Neural cell (in vitro differentiated cells): ENCODE measurements at regions not wholly inside any gene's neighbourhood (a gene's known extent, or its start where the extent isn't known, plus 50 kb on each side); places are given as distances from the start of the nearest gene placed in this dataset.

Experiments used
- H2AFZ ChIP-seq: fragments of 200-600, 300-800 bp; sonication (generic), shearing (Covaris generic); 2 replicates; pipeline ENCODE4 v1.6.0; 2014; ENCODE audit warnings: low read depth, mild to moderate bottlenecking, antibody characterized with exemption, low read length, moderate library complexity
- H3F3A ChIP-seq: fragments of 200-600 bp; shearing (Covaris generic); 2 replicates; pipeline ENCODE4 v1.6.1; 2016; ENCODE audit warnings: mild to moderate bottlenecking, moderate library complexity, mixed read lengths, antibody characterized with exemption, low read length; ENCODE audit not compliant: insufficient read depth, poor library complexity, severe bottlenecking
- H3K27ac ChIP-seq: fragments of 200-600, 300-800 bp; sonication (generic), shearing (Covaris generic); 2 replicates; pipeline ENCODE4 v1.5.1; 2014; ENCODE audit warnings: mild to moderate bottlenecking, low read length, moderate library complexity
- H3K27me3 ChIP-seq: fragments of 300-800, 200-600 bp; sonication (generic), shearing (Covaris generic); 2 replicates; pipeline ENCODE4 v1.6.0; 2014; ENCODE audit warnings: mild to moderate bottlenecking, low read depth, low read length, moderate library complexity; ENCODE audit not compliant: insufficient read depth
- H3K36me3 ChIP-seq: fragments of 300-800, 200-600 bp; sonication (generic), shearing (Covaris generic); 2 replicates; pipeline ENCODE4 v1.5.1; 2014; ENCODE audit warnings: mild to moderate bottlenecking, antibody characterized with exemption, low read length, moderate library complexity; ENCODE audit not compliant: insufficient read depth
- H3K4me2 ChIP-seq: fragments of 300-800, 200-600 bp; sonication (generic), shearing (Covaris generic); 2 replicates; pipeline ENCODE4 v1.6.0; 2014; ENCODE audit warnings: mild to moderate bottlenecking, low read length
- H3K4me3 ChIP-seq: fragments of 300-800, 200-600 bp; sonication (generic), shearing (Covaris generic); 2 replicates; pipeline ENCODE4 v1.5.1; 2014; ENCODE audit warnings: mild to moderate bottlenecking, low read length, moderate library complexity
- H3K79me2 ChIP-seq: fragments of 200-600 bp; shearing (Covaris generic); replicated peaks from 2 replicates; pipeline ENCODE4 v1.6.0; 2014; ENCODE audit warnings: mild to moderate bottlenecking, low read length, moderate library complexity; ENCODE audit not compliant: insufficient read depth
- H3K9ac ChIP-seq: fragments of 300-800, 200-600 bp; sonication (generic), shearing (Covaris generic); 2 replicates; pipeline ENCODE4 v1.6.1; 2016; ENCODE audit warnings: mild to moderate bottlenecking, low read length, mixed read lengths
- H3K9me2 ChIP-seq: fragments of 200-600 bp; shearing (Covaris generic); 2 replicates; pipeline ENCODE4 v1.6.1; 2016; ENCODE audit warnings: mild to moderate bottlenecking, low read length, mixed read lengths; ENCODE audit not compliant: insufficient read depth
- H3K9me3 ChIP-seq: fragments of 200-600, 300-800 bp; sonication (generic), shearing (Covaris generic); 2 replicates; pipeline ENCODE4 v1.6.1; 2016; ENCODE audit warnings: mild to moderate bottlenecking, mixed run types, low read length, moderate library complexity, mixed read lengths
- H4K20me1 ChIP-seq: fragments of 200-600 bp; shearing (Covaris generic); 2 replicates; pipeline ENCODE4 v1.6.1; 2016; ENCODE audit warnings: mild to moderate bottlenecking, mixed run types; ENCODE audit not compliant: insufficient read depth
- CTCF ChIP-seq: fragments of 450-650 bp; IDR thresholded peaks from 2 replicates; pipeline ENCODE4 v1.5.1; 2014; ENCODE audit warnings: antibody characterized with exemption, mild to moderate bottlenecking, moderate library complexity; ENCODE audit not compliant: poor library complexity, severe bottlenecking
- EP300 ChIP-seq: fragments of 450-650 bp; conservative IDR thresholded peaks from 2 replicates; pipeline ENCODE4 v1.6.1; 2014; ENCODE audit warnings: antibody characterized with exemption, mild to moderate bottlenecking, moderate library complexity; ENCODE audit not compliant: poor library complexity, severe bottlenecking
- EZH2 ChIP-seq: fragments of 200-600, 300-800 bp; shearing (Covaris generic), sonication (generic); IDR thresholded peaks from 2 replicates; pipeline ENCODE4 v1.6.1; 2014; ENCODE audit warnings: antibody characterized with exemption, low read length, borderline replicate concordance, mild to moderate bottlenecking; ENCODE audit not compliant: insufficient read depth, poor library complexity, severe bottlenecking
- MXI1 ChIP-seq: fragments of 450-650 bp; conservative IDR thresholded peaks from 2 replicates; pipeline ENCODE4 v1.6.1; 2014; ENCODE audit warnings: antibody characterized with exemption, mild to moderate bottlenecking; ENCODE audit not compliant: poor library complexity, severe bottlenecking
- POLR2AphosphoS5 ChIP-seq: IDR thresholded peaks from 2 replicates; pipeline ENCODE4 v1.6.1; 2012
- RAD21 ChIP-seq: fragments of 450-650 bp; conservative IDR thresholded peaks from 2 replicates; pipeline ENCODE4 v1.6.1; 2014; ENCODE audit warnings: antibody characterized with exemption, mild to moderate bottlenecking, moderate library complexity
- SMC3 ChIP-seq: fragments of 450-650 bp; conservative IDR thresholded peaks from 2 replicates; pipeline ENCODE4 v1.6.1; 2014; ENCODE audit warnings: antibody characterized with exemption, mild to moderate bottlenecking, moderate library complexity; ENCODE audit not compliant: poor library complexity
- TAF1 ChIP-seq: IDR thresholded peaks from 2 replicates; pipeline ENCODE4 v1.6.1; 2012; ENCODE audit warnings: low read depth
- TF ChIP-seq, protein P1 (sequence below): IDR thresholded peaks from 2 replicates; pipeline ENCODE4 v1.6.1; 2012; ENCODE audit warnings: borderline replicate concordance

DNA sequence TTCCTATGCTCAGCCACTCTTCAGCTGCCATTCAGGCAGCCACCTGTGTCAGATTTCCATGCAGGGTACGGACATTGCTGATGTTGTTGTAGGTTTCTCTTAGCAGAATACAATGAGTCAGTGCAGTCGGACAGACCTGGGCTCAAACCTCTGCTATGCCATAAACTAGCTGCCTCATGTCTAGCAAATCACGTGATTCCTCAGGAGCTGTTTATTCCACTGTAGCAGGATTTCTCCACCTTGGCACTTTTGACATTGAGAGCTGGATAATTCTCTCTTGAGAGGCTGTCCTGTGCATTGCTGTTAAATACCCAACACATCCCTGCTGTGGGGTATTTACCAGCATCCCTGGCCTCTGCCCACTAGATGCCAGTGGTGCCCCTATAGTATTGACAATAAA is 413.8 kb upstream of the CDH4 start:
- Histone ChIP-seq H3K9me3 (no peaks in the 10 kb centered on the region), H3K79me2 (no peaks in the 10 kb centered on the region), H3K27ac (no peak overlapping the region), H3K9ac (no peak overlapping the region), H2AFZ (no peak overlapping the region), H3K36me3 (no peaks in the 10 kb centered on the region), H3F3A (no peaks in the 10 kb centered on the region), H4K20me1 (no peaks in the 10 kb centered on the region), H3K4me3 (no peak overlapping the region), H3K27me3 (no peaks in the 10 kb centered on the region), H3K9me2 (no peaks in the 10 kb centered on the region), H3K4me2 (no peak overlapping the region)
- no peak for TF ChIP-seq MXI1
- no peak for TF ChIP-seq CTCF
- TF ChIP-seq RAD21: no peak
- TF ChIP-seq POLR2AphosphoS5: no peak
- TF ChIP-seq EZH2: no peak

DNA sequence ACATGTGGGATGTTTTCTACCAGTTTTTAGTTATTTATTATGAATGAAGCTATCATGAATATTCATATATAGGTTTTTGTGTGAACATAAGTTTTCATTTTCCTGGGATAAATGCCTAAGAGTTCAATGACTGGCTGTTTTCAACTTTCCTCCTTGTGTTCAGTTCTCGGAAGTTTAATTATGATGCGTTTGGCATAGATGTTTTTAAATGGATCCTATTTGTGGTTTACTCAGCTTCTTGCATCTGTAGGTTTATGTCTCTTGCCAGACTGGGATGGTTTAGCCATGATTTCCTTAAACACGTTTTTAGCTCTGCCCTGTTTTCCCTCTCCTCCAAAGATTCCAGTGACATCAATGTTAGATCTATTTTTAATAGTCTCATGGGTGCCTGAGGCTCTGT is 411.1 kb upstream of the CDH4 start:
- Histone ChIP-seq H3K9me2 (no peaks in the 10 kb centered on the region), H4K20me1 (no peaks in the 10 kb centered on the region), H3K79me2 (no peaks in the 10 kb centered on the region), H3K4me2 (no peak overlapping the region), H3K9me3 (no peaks in the 10 kb centered on the region), H2AFZ (no peak overlapping the region), H3K27me3 (no peaks in the 10 kb centered on the region), H3K36me3 (no peaks in the 10 kb centered on the region), H3K9ac (no peak overlapping the region), H3K4me3 (no peak overlapping the region), H3F3A (no peaks in the 10 kb centered on the region), H3K27ac (no peak overlapping the region)
- TF ChIP-seq POLR2AphosphoS5 (no peak), RAD21 (no peak), EP300 (no peak), MXI1 (no peak), TAF1 (no peak), EZH2 (no peak), CTCF (no peak), SMC3 (no peak)
- TF ChIP-seq, protein P1, sequence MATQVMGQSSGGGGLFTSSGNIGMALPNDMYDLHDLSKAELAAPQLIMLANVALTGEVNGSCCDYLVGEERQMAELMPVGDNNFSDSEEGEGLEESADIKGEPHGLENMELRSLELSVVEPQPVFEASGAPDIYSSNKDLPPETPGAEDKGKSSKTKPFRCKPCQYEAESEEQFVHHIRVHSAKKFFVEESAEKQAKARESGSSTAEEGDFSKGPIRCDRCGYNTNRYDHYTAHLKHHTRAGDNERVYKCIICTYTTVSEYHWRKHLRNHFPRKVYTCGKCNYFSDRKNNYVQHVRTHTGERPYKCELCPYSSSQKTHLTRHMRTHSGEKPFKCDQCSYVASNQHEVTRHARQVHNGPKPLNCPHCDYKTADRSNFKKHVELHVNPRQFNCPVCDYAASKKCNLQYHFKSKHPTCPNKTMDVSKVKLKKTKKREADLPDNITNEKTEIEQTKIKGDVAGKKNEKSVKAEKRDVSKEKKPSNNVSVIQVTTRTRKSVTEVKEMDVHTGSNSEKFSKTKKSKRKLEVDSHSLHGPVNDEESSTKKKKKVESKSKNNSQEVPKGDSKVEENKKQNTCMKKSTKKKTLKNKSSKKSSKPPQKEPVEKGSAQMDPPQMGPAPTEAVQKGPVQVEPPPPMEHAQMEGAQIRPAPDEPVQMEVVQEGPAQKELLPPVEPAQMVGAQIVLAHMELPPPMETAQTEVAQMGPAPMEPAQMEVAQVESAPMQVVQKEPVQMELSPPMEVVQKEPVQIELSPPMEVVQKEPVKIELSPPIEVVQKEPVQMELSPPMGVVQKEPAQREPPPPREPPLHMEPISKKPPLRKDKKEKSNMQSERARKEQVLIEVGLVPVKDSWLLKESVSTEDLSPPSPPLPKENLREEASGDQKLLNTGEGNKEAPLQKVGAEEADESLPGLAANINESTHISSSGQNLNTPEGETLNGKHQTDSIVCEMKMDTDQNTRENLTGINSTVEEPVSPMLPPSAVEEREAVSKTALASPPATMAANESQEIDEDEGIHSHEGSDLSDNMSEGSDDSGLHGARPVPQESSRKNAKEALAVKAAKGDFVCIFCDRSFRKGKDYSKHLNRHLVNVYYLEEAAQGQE: no peak
